ENCODE measurements at regions not wholly inside any gene's neighbourhood (a gene's known extent, or its start where the extent isn't known, plus 50 kb on each side); places are given as distances from the start of the nearest gene placed in this dataset.
"Not testable (repeated sequence)": the region's sequence is repeated elsewhere in the genome, so short reads cannot be mapped to it uniquely, and the experiment has no call there.

DNA sequence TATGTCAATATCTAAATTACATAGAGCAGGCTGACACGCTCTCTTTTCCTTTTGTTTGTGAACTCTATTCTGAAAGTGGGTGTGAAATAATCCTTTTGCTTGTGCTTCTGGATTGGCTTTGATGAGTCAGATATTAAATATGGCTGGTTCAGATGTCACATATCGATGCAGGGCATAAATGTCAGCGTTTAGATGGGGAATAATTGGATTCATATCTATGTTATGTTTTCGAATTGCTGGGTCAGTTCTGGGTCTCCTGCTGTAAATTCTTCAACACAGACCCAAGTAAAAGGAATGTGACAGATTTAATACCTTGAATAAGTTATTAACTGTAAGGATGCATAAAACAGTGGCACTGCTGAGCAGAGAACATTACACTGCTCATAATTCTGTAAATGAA lies 118.7 kb upstream of the SNX2 start:
- DNase-seq (ENCODE audit: missing footprints) (no peak), ATAC-seq (no peak)
- intact Hi-C loops (cut with DNase I), result no loop called here

DNA sequence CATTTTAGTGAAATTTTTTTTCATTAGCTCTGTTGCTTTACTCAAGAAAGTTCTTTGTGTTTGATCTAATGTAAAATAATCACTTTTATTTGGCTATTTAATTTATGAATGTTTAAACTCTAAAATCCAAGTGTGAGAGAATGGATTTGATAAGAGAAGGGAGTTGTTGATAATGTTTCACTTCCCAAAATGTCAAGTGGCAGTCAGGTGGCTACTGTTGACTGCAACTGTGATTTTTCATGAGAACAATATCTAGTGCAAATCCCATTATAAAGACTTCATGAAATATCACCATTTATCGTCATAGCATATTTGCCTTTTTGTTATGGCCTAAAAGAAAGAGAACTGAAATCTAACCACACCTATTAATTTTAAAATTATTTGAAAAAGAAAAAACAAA lies 118.3 kb upstream of the SNX2 start:
- intact Hi-C loops (cut with DNase I), result no loop called here
- DNase-seq (ENCODE audit: missing footprints), result no peak

DNA sequence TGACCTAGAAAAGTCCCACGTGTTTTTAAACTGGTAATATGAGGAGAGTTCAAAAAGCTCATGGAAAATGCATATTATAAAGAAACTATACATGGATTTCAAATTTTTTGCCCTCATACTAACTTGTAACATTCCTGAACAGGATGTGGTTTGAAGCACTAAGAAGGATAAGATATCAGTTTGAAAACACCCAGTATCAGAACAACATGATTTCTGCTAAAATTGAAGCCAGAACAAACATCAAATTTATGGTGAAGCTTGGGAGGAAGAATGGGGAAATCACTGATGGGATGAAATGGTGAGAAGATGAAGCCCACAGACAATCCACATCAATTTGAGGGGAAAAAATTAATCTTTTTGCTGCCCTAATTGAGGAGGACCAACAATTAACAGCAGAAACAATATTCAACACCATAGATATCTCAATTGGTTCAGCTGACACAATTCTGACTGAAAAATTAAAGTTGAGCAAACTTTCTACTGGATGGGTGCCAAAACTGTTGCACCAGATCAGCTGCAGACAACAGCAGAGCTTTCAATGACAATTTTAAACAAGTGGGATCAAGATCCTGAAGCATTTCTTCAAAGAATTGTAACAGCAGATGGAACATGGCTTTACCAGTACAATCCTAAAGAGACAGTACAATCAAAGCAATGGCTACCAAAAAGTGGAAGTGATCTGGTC lies 113.2 kb upstream of the SNX2 start:
- intact Hi-C loops (cut with DNase I), result no loop called here
- ATAC-seq, result no peak
- DNase-seq (ENCODE audit: missing footprints), result no peak

More for the DNA sequence above, 118.3 kb upstream of the SNX2 start:
- no peak for ATAC-seq

DNA sequence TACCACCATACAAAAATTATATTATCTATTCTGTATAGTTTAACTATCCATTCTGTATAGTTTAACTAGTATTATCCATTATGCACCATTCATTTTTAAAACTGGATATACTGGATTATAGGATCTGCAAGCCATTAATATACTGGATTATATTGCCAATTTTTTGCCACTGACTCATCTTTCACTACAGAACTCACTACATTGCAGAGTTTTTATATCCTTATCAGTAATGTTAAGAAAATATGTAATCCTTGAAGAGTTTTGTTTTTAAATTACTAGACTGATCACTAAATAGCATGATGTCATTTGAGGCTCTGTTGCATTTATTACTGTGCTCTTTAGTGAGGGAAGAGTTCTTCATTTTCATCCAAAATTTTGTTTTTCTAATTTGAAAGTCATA lies 109.8 kb upstream of the SNX2 start:
- intact Hi-C loops (cut with DNase I), result no loop called here
- ATAC-seq (no peak), DNase-seq (ENCODE audit: missing footprints) (no peak)

DNA sequence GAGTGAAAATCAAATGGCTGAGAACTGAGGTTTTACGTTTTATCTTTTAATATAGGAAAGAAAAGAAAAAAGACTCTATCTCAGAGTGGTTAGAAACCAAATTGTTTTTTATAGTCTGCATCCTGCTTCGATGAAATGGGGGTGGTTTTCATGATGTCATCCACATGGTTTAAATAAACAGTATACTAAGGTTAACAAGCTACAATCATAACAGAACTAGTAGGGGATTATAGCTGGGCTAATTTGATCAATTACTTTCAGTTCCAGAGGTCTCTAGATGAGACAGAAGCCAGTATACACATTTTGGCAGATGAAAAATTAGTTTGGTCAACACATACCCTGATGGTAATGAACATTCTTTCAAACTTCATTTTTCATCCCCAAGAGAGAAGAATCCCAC lies 106.3 kb upstream of the SNX2 start:
- DNase-seq (ENCODE audit: missing footprints) (no peak), ATAC-seq (no peak)
- intact Hi-C loops (cut with DNase I), result no loop called here

DNA sequence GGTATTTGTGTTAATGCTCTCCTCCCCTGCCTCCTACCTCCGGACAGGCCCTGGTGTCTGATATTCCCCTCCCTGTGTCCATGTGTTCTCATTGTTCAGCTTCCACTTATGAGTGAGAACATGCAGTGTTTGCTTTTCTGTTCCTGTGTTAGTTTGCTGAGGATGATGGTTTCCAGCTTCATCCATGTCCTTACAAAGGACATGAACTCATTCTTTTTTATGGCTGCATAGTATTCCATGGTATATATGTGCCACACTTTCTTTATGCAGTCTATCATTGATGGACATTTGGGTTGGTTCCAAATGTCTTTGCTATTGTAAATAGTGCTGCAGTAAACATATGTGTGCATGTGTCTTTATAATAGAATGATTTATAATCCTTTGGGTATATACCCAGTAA lies 105.2 kb upstream of the SNX2 start:
- ATAC-seq; DNase-seq (ENCODE audit: missing footprints); intact Hi-C loops (cut with DNase I): not testable (repeated sequence)

DNA sequence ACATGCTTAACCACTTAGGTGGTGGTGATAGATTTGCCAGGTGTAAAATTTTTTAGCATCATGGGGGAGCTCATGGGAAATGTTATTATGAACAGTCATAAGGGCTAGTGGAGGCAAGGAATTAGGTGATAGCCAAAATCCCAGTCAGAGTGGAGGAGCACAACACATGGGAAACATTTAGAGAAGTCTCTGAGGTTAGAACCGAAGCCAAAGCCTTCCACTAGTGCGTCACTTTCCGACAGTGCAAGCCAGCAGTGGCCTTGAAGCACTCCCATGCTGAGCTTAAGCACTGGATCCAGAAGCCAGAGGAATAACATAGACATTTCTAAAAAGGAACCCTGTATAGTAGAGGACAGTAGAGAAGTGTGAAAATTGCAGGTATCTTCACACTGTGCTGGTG lies 101.5 kb upstream of the SNX2 start:
- DNase-seq (ENCODE audit: missing footprints) (peak; percentile 73), ATAC-seq (peak; percentile 98)
- intact Hi-C loops (cut with DNase I), result no loop called here

DNA sequence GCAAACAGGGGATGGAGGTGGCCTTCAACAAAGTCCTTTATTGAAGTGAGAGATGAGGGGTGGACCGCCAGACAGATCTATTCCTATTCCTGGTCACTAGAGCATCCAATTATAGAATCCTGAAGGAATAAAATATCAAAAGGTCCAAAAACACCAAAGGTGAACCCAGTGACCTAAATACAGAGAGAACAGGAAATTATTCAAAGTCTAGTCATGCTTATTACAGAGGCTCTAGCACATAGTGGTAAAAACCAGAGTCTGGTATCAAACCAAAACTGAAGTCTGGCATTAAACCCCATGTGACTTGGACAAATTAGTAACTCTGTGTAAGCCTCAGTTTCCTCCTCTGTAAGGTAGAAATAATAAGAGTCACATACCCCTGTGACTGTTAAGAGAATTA lies 100.5 kb upstream of the SNX2 start:
- no peak for ATAC-seq
- no peak for DNase-seq (ENCODE audit: missing footprints)
- intact Hi-C loops (cut with DNase I), result no loop called here

DNA sequence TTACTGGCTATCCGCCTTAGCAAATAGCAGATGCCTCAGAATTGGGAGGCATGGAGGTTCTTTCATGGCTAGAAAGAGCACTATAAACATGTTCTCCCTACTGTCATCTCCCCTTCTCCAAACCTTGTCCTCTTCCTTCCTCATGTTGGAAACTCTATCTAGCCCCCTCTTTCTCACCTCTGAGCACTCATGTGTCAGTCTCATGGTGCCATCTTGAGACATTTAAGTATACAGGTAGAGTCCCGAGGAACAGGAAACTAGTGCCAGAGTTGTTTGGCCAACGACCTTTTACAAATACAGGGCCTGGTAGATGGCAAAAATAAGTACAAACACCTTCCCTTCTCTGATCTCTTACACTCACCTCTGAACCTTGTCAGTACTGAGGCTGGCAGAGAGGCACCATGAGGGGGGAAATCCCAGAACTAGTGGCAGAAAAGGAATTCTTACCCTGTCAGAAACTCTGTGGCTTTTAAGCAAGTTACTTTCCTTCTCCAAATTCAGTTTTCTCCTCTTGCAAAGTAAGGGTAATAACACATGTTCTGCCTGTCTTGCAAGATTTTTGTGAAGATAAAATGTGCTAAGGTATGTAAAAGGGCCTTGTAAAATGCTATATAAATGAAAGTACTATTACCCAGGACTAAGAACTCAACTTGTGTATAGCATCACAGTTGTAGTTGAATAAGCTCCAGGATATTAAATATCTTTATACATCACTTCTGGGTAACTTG lies 94.1 kb upstream of the SNX2 start:
- ATAC-seq (no peak), DNase-seq (ENCODE audit: missing footprints) (no peak)
- intact Hi-C loops (cut with DNase I), result no loop called here

DNA sequence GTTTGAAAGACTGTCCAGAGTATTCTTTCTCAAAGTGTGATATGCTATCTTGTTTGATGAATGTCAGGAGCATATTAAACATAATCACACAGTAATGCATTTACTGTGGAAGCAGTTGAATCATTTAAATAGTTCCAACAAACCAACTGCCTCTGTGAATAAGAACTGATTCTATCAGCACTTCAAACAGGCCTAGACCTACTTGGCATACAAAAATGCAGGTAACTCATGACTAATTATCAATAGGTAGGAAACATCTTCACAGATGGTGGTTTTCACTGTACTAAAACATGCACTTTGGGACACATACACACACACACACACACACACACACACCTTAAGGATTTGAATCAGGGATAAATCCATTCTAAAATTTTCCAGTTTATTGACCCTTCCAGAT lies 91.2 kb upstream of the SNX2 start:
- ATAC-seq (no peak), DNase-seq (ENCODE audit: missing footprints) (no peak)
- intact Hi-C loops (cut with DNase I), result no loop called here

DNA sequence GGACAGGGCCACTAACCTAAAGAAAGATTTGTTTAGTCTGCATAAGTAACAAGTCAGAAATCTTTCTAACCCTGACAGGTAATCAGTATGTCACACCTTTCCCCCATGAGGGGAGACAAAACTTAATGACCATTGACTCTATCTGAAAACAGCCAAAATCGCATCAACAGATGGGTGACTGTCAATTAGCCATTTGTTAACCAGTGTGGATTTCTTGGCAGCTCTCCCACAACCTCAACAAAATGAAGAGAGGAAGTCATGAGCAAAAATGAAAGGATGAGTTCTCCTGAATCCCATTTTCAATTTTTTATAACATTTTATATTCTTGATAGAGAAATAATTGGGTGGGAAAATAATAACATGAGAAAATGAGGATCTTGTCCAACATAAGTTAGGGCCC lies 84.6 kb upstream of the SNX2 start:
- ATAC-seq, result no peak
- no peak for DNase-seq (ENCODE audit: missing footprints)
- intact Hi-C loops (cut with DNase I), result no loop called here

DNA sequence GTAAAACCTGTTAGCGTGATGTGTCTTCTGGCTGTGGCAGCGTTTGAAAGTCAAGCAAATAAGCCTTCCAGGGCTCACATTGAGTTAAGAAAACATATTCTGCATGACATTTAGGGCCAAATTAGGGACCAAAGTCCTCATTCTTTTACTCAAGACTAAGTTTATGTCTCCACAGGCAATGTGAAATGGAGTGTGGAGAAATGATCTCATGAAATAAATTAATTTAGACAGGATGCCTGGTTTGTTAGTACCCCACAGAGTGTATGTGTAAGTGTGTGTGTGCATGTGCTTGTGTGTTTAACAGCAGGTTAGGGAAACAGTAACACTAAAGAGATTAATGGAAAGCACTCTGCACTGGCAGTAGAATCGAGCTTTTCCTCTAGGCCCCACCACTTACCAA lies 82.9 kb upstream of the SNX2 start:
- ATAC-seq, result no peak
- no peak for DNase-seq (ENCODE audit: missing footprints)
- intact Hi-C loops (cut with DNase I), result no loop called here

DNA sequence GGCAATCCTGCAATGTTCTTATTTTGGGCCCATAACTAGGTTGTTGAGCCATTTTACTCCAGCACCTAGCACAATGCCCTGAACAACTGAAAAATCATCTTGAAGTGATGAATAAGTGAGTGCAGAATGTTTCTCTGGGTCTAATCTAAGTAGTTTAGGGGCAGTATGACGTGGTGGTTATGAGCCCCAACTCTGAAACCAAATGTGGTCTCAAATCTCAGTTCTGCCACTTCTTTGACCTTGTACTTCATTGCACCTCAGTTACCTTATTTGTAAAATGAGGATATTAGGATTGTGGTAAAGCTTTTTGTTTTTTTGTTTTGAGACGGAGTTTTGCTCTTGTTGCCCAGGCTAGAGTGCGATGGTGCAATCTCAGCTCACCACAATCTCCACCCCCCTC lies 80.9 kb upstream of the SNX2 start:
- intact Hi-C loops (cut with DNase I), result no loop called here
- ATAC-seq (no peak), DNase-seq (ENCODE audit: missing footprints) (no peak)

DNA sequence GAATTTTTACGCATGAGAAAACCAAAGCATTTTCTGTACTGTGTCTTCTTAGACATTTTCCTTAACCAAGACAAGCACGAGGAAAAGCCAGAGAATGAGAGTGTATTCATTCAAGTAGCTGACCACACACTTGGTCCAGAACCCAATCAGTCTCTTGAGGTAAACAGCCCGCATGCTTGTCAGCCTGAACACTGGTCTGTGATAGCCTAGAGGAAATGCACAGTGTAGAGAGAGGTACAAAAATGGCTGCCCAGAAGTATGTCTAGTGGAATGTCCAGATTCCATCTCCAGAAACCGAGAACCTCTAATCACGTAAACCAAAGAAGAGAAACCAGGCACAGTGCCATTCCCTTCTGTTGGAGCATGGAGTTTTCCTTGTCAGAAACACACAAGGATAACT lies 80.0 kb upstream of the SNX2 start:
- intact Hi-C loops (cut with DNase I), result no loop called here
- no peak for ATAC-seq
- DNase-seq (ENCODE audit: missing footprints), result no peak

DNA sequence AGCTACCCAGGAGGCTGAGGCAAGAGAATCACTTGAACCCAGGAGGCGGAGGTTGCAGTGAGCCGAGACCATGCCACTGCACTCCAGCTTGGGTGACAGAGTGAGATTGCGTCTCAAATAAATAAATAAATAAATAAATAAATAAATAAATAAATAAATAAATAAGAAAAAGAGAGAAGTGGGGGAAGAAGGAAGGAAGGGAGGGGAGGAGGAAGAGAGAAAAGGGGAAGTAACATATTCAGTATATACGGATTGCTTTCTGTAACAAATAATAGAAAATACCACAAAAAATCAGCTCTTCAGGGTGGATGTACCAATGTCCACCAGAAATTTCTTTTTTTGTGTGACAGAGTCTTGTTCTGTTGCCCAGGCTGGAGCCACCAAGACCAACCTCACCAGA lies 78.1 kb upstream of the SNX2 start:
- DNase-seq (ENCODE audit: missing footprints); intact Hi-C loops (cut with DNase I); ATAC-seq: not testable (repeated sequence)

DNA sequence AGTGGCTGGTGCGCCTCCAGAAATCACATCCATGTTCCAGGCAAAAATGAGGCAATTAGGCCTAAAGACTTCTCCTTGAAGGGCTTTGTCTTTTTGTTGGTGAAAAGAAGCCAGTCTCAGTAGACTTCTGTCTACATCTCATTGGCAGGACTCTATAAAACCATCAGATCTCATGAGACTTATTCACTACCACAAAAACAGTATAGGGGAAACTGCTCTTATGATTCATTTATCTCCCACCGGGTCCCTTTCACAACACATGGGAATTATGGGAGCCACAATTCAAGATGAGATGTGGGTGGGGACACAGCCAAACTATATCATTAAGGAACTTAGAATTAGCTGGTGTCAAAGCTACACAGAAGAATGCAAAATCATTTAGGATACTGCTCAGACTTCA lies 77.7 kb upstream of the SNX2 start:
- ATAC-seq, result no peak
- intact Hi-C loops (cut with DNase I), result no loop called here

DNA sequence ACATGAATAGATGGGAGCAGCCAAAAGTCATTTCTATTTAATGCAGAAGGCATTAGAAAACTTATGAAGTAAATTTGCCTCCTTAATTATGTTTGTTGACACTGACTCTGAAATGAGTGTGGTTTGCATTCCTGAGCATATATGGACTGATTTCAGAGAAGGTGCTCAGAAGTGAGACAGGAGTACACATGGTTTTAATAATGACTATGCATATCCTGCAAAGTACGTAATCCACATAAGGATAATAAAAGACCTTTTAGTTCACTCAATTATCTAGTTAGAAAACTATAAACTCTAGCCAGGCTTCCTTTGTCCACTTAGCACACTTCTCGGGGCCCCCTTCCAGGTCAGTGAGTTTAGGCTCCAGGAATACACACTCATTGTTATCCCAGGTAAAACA lies 75.7 kb upstream of the SNX2 start:
- intact Hi-C loops (cut with DNase I), result no loop called here
- ATAC-seq, result no peak
- no peak for DNase-seq (ENCODE audit: missing footprints)

More for the DNA sequence above, 77.7 kb upstream of the SNX2 start:
- DNase-seq (ENCODE audit: missing footprints), result no peak

DNA sequence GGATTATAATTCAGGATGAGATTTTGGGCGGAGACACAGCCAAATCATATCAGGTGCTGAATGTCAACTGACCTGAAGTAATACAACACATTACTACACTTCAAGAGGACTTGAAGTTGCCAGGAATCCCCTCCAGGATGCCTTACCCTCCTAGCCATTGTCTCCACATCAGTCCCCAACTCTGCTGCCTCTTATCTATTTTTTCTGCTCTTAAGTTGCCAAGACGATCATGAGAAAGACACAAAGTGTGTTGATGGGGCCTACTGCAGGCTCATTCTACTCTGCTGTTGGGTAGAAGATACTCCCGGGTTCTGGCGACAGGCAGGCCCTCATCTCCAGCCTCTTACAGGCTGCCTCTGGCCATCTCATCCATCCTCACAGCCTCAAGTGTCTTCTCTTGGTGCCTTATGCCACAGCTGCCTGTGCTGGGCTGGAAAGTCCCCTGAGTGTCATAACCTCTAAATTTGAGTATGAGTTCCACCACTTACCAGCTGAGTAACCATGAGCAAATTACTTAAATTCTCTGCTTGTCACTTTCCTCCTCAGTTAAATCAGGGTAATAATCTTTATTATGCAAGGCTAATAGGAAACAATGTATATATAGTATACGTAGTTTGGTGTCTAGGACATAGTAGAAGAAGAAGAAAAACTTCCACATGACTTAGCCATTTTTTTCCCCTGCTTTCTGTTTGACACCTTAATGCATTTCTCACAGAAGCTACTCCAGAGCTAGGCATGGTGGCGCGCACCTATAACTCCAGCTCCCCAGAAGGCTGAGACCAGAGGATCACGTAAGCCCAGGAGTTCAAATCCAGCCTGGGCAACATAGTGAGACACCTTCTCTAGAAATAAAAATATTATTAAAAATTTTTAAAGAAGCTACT lies 73.0 kb upstream of the SNX2 start:
- DNase-seq (ENCODE audit: missing footprints) (no peak), ATAC-seq (no peak)
- intact Hi-C loops (cut with DNase I), result no loop called here

DNA sequence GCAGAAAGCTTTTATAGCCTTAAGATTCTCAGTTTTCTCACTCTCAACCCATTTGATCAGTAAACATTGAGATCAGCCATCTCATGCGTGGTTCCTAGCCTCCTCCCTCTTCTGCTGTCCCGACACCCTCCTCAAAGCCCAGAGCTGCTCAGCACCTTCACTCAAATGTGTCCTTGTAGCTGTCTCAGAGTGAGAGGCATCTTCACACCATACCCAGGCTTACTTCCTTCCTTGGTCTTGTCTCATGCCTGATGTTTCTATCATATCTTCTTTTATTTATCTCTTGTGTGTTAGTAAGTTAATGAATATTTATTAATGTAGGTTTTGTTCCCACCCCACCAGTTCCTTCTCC lies 72.4 kb upstream of the SNX2 start:
- no peak for DNase-seq (ENCODE audit: missing footprints)
- no peak for ATAC-seq
- intact Hi-C loops (cut with DNase I), result no loop called here

DNA sequence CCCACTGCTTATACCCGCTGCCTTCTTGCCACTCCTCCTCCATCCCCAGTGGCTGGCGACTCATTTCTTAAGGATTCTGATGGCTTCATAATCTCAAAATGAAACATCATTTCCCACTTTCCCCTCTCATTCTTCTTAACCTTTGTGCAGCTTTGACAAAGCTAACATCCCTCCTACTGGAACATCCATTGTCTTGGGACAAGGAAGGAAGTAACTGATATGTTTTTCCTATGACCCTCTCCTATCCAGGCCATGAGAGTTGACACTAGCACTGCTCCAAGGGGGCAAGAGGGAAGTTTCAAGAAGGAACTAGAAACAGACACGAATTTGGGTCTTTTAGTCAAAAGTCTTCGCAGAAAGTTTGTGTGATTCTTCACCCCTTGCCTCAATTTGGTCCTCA lies 71.7 kb upstream of the SNX2 start:
- ATAC-seq (no peak), DNase-seq (ENCODE audit: missing footprints) (no peak)

More for the DNA sequence above, 71.7 kb upstream of the SNX2 start:
- intact Hi-C loops (cut with DNase I), result no loop called here

Measured in Right ventricle myocardium inferior (tissue), 1 donor.